ENCODE measurements at regions not wholly inside any gene's neighbourhood (a gene's known extent, or its start where the extent isn't known, plus 50 kb on each side); places are given as distances from the start of the nearest gene placed in this dataset.

- TF ChIP-seq CTCF (IDR thresholded peaks at IDR 0.05): no peak
- no peak for TF ChIP-seq POLR2A (IDR thresholded peaks at IDR 0.05)
These were observed 75.7 kb upstream of the EPHB3 start for GRCh38 chr3:184485906-184486305.
